ENCODE measurements at regions not wholly inside any gene's neighbourhood (a gene's known extent, or its start where the extent isn't known, plus 50 kb on each side); places are given as distances from the start of the nearest gene placed in this dataset.

DNA sequence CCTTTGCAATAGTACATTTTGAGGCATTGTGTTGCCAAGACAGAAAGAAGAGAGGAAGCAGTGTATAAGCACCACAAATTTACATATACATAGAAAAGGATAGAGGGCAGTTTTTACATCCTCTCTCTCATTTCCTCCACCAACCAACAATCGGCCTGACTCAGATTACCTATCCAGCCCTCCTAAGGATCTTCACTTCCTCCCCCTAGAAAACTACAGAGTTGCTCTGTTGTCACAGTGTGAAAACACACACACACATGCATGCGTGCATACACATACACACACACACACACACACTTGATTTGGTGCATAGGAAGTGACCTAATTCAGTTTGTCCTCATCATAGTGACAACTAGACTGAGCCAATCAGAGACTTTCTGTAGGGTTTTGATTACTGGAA lies 98.8 kb upstream of the SPRY1 start:
- TF ChIP-seq, protein P1, sequence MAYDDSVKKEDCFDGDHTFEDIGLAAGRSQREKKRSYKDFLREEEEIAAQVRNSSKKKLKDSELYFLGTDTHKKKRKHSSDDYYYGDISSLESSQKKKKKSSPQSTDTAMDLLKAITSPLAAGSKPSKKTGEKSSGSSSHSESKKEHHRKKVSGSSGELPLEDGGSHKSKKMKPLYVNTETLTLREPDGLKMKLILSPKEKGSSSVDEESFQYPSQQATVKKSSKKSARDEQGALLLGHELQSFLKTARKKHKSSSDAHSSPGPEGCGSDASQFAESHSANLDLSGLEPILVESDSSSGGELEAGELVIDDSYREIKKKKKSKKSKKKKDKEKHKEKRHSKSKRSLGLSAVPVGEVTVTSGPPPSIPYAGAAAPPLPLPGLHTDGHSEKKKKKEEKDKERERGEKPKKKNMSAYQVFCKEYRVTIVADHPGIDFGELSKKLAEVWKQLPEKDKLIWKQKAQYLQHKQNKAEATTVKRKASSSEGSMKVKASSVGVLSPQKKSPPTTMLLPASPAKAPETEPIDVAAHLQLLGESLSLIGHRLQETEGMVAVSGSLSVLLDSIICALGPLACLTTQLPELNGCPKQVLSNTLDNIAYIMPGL (CRISPR knock-in tag; IDR thresholded peaks at IDR 0.05; ENCODE audit: borderline replicate concordance) = no peak
- TF ChIP-seq, protein P2, sequence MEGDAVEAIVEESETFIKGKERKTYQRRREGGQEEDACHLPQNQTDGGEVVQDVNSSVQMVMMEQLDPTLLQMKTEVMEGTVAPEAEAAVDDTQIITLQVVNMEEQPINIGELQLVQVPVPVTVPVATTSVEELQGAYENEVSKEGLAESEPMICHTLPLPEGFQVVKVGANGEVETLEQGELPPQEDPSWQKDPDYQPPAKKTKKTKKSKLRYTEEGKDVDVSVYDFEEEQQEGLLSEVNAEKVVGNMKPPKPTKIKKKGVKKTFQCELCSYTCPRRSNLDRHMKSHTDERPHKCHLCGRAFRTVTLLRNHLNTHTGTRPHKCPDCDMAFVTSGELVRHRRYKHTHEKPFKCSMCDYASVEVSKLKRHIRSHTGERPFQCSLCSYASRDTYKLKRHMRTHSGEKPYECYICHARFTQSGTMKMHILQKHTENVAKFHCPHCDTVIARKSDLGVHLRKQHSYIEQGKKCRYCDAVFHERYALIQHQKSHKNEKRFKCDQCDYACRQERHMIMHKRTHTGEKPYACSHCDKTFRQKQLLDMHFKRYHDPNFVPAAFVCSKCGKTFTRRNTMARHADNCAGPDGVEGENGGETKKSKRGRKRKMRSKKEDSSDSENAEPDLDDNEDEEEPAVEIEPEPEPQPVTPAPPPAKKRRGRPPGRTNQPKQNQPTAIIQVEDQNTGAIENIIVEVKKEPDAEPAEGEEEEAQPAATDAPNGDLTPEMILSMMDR (IDR thresholded peaks at IDR 0.05) = no peak
- TF ChIP-seq POLR2A (IDR thresholded peaks at IDR 0.05; ENCODE audit: low read length) = no peak
